BJ (cell line): ENCODE measurements at regions not wholly inside any gene's neighbourhood (a gene's known extent, or its start where the extent isn't known, plus 50 kb on each side); places are given as distances from the start of the nearest gene placed in this dataset.

Source experiments
- CTCF ChIA-PET: fragments of 350-600 bp; formaldehyde crosslinking; extraction: SDS; loops from one replicate; lab custom pipeline; 2021; ENCODE audit warnings: antibody characterized with exemption, inconsistent platforms; lab: Yijun Ruan, JAX
- POLR2A ChIA-PET: fragments of 300-600 bp; sonication (Branson Sonifier 250); formaldehyde crosslinking; extraction: SDS; loops from one replicate; lab custom pipeline; 2021; ENCODE audit warnings: antibody characterized with exemption; lab: Charles Lee
- DNase-seq: peaks from one replicate; pipeline ENCODE4 v3.0.0-alpha.2; 2011; ENCODE audit warnings: low read depth
- H3K27me3 ChIP-seq: 2 replicates; pipeline ENCODE4 v1.6.0; 2011; ENCODE audit warnings: low read length; ENCODE audit not compliant: control insufficient read depth, insufficient read depth
- H3K36me3 ChIP-seq: 2 replicates; pipeline ENCODE4 v1.5.1; 2011; ENCODE audit warnings: low read length; ENCODE audit not compliant: control insufficient read depth, insufficient read depth
- H3K4me3 ChIP-seq: 2 replicates; pipeline ENCODE4 v1.5.1; 2011; ENCODE audit warnings: low read depth, mild to moderate bottlenecking, control low read depth, low read length
- TF ChIP-seq, protein P1 (sequence below): IDR thresholded peaks from 2 replicates; pipeline ENCODE4 v1.5.1; 2011; ENCODE audit warnings: low read depth, mild to moderate bottlenecking, control low read depth, inconsistent platforms, low read length, moderate library complexity; ENCODE audit not compliant: insufficient read depth

- CTCF ChIA-PET: interaction anchor here (0.5 to 3.5 kb wide), 50 partner anchors 8 to 1032 kb away, joined by 3 to 20 read pairs (median 4); partner anchors contain the start of gene LDB2
- DNase-seq: no peak
Measured at GRCh38 chr4:17323554-17324385, 188.1 kb downstream of the QDPR start.

DNA sequence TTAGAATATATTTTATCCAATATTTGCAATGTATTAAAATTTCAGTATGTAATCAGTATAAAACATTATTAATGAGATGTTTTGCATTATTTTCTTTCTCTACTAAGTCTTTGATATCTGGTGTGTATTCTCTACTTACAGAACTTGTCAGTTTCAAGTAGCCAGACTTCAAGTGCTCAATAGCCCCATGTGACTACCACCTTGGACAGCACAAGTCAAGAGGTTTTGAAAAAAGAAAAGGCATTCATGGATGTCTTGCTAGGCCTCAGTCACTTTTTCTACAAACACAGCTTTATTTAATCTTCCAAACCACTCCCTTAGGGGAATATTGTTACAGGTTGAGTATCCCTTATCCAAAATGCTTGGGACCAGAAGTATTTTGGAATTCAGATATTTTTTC is 189.4 kb downstream of the QDPR start:
- no peak overlapping the region for H3K4me3 ChIP-seq
- H3K27me3 ChIP-seq: no peaks in the 10 kb centered on the region
- no peaks in the 10 kb centered on the region for H3K36me3 ChIP-seq
- TF ChIP-seq, protein P1, sequence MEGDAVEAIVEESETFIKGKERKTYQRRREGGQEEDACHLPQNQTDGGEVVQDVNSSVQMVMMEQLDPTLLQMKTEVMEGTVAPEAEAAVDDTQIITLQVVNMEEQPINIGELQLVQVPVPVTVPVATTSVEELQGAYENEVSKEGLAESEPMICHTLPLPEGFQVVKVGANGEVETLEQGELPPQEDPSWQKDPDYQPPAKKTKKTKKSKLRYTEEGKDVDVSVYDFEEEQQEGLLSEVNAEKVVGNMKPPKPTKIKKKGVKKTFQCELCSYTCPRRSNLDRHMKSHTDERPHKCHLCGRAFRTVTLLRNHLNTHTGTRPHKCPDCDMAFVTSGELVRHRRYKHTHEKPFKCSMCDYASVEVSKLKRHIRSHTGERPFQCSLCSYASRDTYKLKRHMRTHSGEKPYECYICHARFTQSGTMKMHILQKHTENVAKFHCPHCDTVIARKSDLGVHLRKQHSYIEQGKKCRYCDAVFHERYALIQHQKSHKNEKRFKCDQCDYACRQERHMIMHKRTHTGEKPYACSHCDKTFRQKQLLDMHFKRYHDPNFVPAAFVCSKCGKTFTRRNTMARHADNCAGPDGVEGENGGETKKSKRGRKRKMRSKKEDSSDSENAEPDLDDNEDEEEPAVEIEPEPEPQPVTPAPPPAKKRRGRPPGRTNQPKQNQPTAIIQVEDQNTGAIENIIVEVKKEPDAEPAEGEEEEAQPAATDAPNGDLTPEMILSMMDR: no peak
- no peak for DNase-seq
- ChIA-PET POLR2A (no interaction called here), CTCF (interaction anchor here (1.0 to 3.5 kb wide), 3 partner anchors 42 to 438 kb away, joined by 4 to 18 read pairs (median 4); no protein-coding TSS in a partner anchor)

More at GRCh38 chr4:17323554-17324385, 188.1 kb downstream of the QDPR start:
- Histone ChIP-seq H3K27me3 (no peaks in the 10 kb centered on the region), H3K36me3 (no peaks in the 10 kb centered on the region), H3K4me3 (no peak overlapping the region)
- TF ChIP-seq, protein P1: no peak
- POLR2A ChIA-PET: no interaction called here

DNA sequence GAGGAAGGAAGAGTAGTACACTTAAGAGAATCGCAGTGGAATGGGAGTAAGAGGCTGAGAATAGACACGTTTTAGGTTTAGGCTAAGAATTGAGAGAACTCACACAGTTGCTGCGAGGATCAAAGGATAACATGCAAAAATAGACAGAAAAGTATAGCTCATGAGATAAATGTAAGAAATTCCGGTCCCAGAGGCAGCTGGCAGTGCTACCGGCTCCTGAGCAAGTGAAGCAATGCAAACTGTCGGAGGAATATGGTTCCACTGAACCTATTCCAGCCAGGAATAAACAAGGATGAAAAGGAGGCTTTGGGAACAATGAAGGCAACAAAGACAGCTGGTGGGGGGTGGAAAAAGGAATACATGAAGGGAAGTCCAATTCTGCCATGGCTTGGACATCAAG is 191.8 kb downstream of the QDPR start:
- Histone ChIP-seq H3K27me3 (no peaks in the 10 kb centered on the region), H3K4me3 (no peak overlapping the region), H3K36me3 (no peaks in the 10 kb centered on the region)
- TF ChIP-seq, protein P1: no peak
- ChIA-PET CTCF (interaction anchor here (0.7 to 1.6 kb wide), 3 partner anchors 188 to 1110 kb away, joined by 3 read pairs; no protein-coding TSS in a partner anchor), POLR2A (no interaction called here)
- no peak for DNase-seq

DNA sequence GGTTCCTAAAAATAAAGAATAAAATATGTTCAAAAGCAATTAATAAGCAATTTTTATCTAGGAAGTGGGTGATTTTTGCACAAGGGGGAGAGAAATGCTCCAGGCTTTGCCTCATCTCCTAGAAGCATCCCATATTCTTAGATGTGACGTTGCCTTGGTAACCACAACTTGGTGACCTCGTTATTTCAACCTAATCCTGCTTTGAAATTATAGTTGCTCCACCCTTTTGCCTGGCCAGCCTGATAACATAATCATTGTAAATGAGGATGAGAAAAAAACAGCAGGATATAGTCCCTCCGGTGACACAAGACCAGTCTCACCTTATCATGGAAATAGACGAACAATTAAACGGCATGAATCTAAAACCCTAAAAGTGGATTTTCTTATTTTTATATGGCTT is 194.4 kb downstream of the QDPR start:
- H3K36me3 ChIP-seq: no peaks in the 10 kb centered on the region
- TF ChIP-seq, protein P1: no peak
- no peaks in the 10 kb centered on the region for H3K27me3 ChIP-seq
- no peak for DNase-seq
- H3K4me3 ChIP-seq: no peak overlapping the region
- CTCF ChIA-PET: no interaction called here
- POLR2A ChIA-PET: no interaction called here

GRCh38 chr4:17316566-17316965 is 195.3 kb downstream of the QDPR start:
- Histone ChIP-seq H3K27me3 (no peaks in the 10 kb centered on the region), H3K4me3 (no peak overlapping the region), H3K36me3 (no peaks in the 10 kb centered on the region)
- ChIA-PET CTCF (no interaction called here), POLR2A (no interaction called here)
- no peak for DNase-seq
- TF ChIP-seq, protein P1: no peak
